HL-60 (cell line): ENCODE measurements at regions not wholly inside any gene's neighbourhood (a gene's known extent, or its start where the extent isn't known, plus 50 kb on each side); places are given as distances from the start of the nearest gene placed in this dataset.

Source experiments
- DNase-seq, 2 experiments: peaks; one replicate each; pipeline ENCODE4 v3.0.0-alpha.2; 2010 to 2020; ENCODE audit warnings: low read depth in 1 of 2, low spot score in 1 of 2
- H3K27ac ChIP-seq: fragments of 250-450 bp; sonication (Bioruptor Pico); replicated peaks from 2 replicates; pipeline ENCODE4 v1.5.1; 2020; ENCODE audit warnings: mild to moderate bottlenecking, moderate library complexity
- H3K27me3 ChIP-seq: fragments of 250-450 bp; sonication (Bioruptor Pico); 2 replicates; pipeline ENCODE4 v1.5.1; 2021; ENCODE audit warnings: mild to moderate bottlenecking, moderate library complexity; ENCODE audit not compliant: insufficient read depth, poor library complexity, severe bottlenecking
- H3K4me3 ChIP-seq: replicated peaks from 2 replicates; pipeline ENCODE4 v1.5.1; 2011; ENCODE audit warnings: mild to moderate bottlenecking, control low read depth, low read length; ENCODE audit not compliant: insufficient read depth
- GABPA ChIP-seq: IDR thresholded peaks from 2 replicates; pipeline ENCODE4 v1.6.1; 2012; ENCODE audit warnings: low read depth
- POLR2AphosphoS5 ChIP-seq: IDR thresholded peaks from 2 replicates; pipeline ENCODE4 v1.6.1; 2012; ENCODE audit warnings: low read depth
- SPI1 ChIP-seq: IDR thresholded peaks from 2 replicates; pipeline ENCODE4 v1.6.1; 2012; ENCODE audit warnings: low read depth, mild to moderate bottlenecking, borderline replicate concordance
- TF ChIP-seq, protein P1 (sequence below): IDR thresholded peaks from 2 replicates; pipeline ENCODE4 v1.6.1; 2012; ENCODE audit warnings: low read depth; ENCODE audit not compliant: insufficient replicate concordance
- TF ChIP-seq, protein P2 (sequence below): IDR thresholded peaks from one replicate; pipeline ENCODE4 v1.5.1; 2011; ENCODE audit warnings: low read length, control low read depth, inconsistent platforms; ENCODE audit not compliant: insufficient read depth

DNA sequence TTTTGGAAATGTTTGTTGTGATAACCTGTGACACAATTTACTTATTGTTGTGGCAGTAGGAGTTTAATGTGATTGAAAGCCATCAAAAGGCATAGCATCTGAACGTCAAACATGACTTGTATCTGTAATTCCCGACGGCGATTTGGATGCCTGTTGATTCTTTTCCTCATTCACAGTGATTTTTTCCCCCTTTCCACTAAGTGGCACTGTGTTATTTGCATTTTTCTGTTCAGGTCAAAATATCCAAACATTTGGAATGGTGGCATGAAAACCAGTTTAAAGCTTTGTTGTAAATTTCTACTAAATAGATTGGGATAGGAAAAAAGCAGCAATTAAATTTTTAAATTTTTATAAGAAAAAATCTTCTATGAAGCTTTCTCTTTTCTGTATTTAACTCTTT, 259.9 kb upstream of the KCNH8 start:
- TF ChIP-seq, protein P1, sequence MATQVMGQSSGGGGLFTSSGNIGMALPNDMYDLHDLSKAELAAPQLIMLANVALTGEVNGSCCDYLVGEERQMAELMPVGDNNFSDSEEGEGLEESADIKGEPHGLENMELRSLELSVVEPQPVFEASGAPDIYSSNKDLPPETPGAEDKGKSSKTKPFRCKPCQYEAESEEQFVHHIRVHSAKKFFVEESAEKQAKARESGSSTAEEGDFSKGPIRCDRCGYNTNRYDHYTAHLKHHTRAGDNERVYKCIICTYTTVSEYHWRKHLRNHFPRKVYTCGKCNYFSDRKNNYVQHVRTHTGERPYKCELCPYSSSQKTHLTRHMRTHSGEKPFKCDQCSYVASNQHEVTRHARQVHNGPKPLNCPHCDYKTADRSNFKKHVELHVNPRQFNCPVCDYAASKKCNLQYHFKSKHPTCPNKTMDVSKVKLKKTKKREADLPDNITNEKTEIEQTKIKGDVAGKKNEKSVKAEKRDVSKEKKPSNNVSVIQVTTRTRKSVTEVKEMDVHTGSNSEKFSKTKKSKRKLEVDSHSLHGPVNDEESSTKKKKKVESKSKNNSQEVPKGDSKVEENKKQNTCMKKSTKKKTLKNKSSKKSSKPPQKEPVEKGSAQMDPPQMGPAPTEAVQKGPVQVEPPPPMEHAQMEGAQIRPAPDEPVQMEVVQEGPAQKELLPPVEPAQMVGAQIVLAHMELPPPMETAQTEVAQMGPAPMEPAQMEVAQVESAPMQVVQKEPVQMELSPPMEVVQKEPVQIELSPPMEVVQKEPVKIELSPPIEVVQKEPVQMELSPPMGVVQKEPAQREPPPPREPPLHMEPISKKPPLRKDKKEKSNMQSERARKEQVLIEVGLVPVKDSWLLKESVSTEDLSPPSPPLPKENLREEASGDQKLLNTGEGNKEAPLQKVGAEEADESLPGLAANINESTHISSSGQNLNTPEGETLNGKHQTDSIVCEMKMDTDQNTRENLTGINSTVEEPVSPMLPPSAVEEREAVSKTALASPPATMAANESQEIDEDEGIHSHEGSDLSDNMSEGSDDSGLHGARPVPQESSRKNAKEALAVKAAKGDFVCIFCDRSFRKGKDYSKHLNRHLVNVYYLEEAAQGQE = no peak
- TF ChIP-seq, protein P2, sequence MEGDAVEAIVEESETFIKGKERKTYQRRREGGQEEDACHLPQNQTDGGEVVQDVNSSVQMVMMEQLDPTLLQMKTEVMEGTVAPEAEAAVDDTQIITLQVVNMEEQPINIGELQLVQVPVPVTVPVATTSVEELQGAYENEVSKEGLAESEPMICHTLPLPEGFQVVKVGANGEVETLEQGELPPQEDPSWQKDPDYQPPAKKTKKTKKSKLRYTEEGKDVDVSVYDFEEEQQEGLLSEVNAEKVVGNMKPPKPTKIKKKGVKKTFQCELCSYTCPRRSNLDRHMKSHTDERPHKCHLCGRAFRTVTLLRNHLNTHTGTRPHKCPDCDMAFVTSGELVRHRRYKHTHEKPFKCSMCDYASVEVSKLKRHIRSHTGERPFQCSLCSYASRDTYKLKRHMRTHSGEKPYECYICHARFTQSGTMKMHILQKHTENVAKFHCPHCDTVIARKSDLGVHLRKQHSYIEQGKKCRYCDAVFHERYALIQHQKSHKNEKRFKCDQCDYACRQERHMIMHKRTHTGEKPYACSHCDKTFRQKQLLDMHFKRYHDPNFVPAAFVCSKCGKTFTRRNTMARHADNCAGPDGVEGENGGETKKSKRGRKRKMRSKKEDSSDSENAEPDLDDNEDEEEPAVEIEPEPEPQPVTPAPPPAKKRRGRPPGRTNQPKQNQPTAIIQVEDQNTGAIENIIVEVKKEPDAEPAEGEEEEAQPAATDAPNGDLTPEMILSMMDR = no peak
- no peak for TF ChIP-seq POLR2AphosphoS5
- no peak for TF ChIP-seq SPI1
- no peak for TF ChIP-seq GABPA
- Histone ChIP-seq H3K4me3 (no peak overlapping the region), H3K27me3 (no peaks in the 10 kb centered on the region), H3K27ac (no peak overlapping the region)
- no peak for DNase-seq

DNA sequence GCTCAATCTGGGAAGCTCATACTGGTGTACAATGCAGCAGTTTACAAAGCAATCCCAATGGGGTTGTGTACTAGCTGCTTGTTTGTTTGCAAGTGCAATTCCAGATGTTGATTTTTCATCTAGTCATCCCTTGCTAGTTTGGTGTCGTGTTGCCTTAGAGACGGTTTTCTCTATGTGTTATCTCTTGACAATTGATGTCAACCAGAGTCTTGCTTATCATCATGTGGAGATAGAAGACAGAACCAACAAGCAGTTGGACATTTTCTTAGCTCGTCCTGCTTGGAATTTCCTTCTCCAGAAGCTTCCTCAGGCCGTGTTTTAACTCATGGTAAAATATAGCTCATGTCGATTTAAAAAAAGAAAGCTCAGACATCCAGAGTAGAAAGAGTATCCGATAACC, 262.0 kb upstream of the KCNH8 start:
- TF ChIP-seq GABPA = no peak
- TF ChIP-seq, protein P2 = no peak
- TF ChIP-seq, protein P1 = no peak
- TF ChIP-seq SPI1 = no peak
- TF ChIP-seq POLR2AphosphoS5 = no peak
- Histone ChIP-seq H3K27ac (no peak overlapping the region), H3K4me3 (no peak overlapping the region), H3K27me3 (no peaks in the 10 kb centered on the region)
- DNase-seq = no peak

DNA sequence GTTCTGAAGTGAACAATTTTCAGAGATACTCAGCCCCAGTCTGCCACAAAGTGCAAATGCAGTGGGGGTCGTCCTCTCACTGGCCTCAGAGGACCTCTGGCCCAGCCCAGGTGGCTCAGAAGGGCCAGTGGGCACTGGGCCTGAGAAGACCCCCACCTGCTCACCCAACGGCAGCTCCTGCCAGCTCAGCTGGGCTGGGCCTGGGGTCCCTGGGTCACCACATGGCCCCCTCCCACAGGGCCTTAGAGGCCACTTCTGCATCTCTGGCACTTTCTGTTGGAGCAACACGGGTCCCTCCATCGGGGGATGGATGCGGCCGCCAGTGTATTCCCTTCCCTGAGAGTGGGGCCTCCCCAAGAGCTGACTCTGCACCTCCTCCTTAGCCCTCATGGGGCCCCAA, 262.7 kb upstream of the KCNH8 start:
- no peak for DNase-seq
- Histone ChIP-seq H3K27ac (no peak overlapping the region), H3K4me3 (no peak overlapping the region), H3K27me3 (no peaks in the 10 kb centered on the region)
- TF ChIP-seq SPI1 (no peak), GABPA (no peak), POLR2AphosphoS5 (no peak)
- TF ChIP-seq, protein P1 = no peak
- TF ChIP-seq, protein P2 = no peak
